ENCODE measurements at regions not wholly inside any gene's neighbourhood (a gene's known extent, or its start where the extent isn't known, plus 50 kb on each side); places are given as distances from the start of the nearest gene placed in this dataset.

- Histone ChIP-seq H3K27me3 (no peaks in the 10 kb centered on the region), H3K27ac (no peak overlapping the region), H3K36me3 (no peaks in the 10 kb centered on the region), H3K9me3 (no peaks in the 10 kb centered on the region), H3K4me3 (no peak overlapping the region), H3K4me1 (no peaks in the 10 kb centered on the region)
- WGBS, 2 donors: 95 to 96% methylated on average over 8 of the region's 8 CpGs
- no peak for TF ChIP-seq POLR2A (IDR thresholded peaks at IDR 0.05)
- no peak for TF ChIP-seq POLR2AphosphoS5 (IDR thresholded peaks at IDR 0.05)
- TF ChIP-seq EP300 (IDR thresholded peaks at IDR 0.05): no peak
- TF ChIP-seq, protein P1, sequence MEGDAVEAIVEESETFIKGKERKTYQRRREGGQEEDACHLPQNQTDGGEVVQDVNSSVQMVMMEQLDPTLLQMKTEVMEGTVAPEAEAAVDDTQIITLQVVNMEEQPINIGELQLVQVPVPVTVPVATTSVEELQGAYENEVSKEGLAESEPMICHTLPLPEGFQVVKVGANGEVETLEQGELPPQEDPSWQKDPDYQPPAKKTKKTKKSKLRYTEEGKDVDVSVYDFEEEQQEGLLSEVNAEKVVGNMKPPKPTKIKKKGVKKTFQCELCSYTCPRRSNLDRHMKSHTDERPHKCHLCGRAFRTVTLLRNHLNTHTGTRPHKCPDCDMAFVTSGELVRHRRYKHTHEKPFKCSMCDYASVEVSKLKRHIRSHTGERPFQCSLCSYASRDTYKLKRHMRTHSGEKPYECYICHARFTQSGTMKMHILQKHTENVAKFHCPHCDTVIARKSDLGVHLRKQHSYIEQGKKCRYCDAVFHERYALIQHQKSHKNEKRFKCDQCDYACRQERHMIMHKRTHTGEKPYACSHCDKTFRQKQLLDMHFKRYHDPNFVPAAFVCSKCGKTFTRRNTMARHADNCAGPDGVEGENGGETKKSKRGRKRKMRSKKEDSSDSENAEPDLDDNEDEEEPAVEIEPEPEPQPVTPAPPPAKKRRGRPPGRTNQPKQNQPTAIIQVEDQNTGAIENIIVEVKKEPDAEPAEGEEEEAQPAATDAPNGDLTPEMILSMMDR (IDR thresholded peaks at IDR 0.05): no peak
- intact Hi-C loops (cut with DNase I): no loop called here
- no peak for DNase-seq
Observed at GRCh38 chr5:96282020-96282419, 151.0 kb downstream of the PCSK1 start.

DNA sequence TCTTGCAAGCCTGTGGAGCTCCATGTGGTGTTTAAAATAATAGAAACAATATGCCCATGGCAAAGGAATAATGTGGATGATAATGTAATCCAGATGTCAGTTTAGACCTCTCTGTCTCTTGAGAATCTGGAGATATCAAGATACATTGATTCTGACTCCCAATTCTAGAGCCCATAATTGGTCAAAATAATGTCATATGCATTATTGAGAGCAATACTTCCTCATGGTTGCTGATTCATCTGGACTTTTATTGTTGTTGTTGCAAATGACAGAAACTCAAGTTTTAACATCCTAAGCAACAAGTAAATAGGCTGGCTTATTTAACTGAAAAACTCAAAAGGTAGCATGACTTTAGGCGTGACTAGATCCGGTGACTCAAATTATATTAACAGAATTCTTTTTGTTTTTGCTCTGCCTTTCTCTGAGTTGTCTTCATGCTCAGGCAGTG is 152.1 kb downstream of the PCSK1 start:
- TF ChIP-seq POLR2AphosphoS5 (IDR thresholded peaks at IDR 0.05) (no peak), EP300 (IDR thresholded peaks at IDR 0.05) (no peak), POLR2A (IDR thresholded peaks at IDR 0.05) (no peak)
- TF ChIP-seq, protein P1 (IDR thresholded peaks at IDR 0.05): no peak
- Histone ChIP-seq H3K27ac (no peak overlapping the region), H3K36me3 (no peaks in the 10 kb centered on the region), H3K27me3 (no peaks in the 10 kb centered on the region), H3K9me3 (no peaks in the 10 kb centered on the region), H3K4me1 (no peaks in the 10 kb centered on the region), H3K4me3 (no peak overlapping the region)
- no peak for DNase-seq
- WGBS, 2 donors: 74 to 95% methylated on average over 2 of the region's 2 CpGs
- intact Hi-C loops (cut with DNase I): no loop called here

DNA sequence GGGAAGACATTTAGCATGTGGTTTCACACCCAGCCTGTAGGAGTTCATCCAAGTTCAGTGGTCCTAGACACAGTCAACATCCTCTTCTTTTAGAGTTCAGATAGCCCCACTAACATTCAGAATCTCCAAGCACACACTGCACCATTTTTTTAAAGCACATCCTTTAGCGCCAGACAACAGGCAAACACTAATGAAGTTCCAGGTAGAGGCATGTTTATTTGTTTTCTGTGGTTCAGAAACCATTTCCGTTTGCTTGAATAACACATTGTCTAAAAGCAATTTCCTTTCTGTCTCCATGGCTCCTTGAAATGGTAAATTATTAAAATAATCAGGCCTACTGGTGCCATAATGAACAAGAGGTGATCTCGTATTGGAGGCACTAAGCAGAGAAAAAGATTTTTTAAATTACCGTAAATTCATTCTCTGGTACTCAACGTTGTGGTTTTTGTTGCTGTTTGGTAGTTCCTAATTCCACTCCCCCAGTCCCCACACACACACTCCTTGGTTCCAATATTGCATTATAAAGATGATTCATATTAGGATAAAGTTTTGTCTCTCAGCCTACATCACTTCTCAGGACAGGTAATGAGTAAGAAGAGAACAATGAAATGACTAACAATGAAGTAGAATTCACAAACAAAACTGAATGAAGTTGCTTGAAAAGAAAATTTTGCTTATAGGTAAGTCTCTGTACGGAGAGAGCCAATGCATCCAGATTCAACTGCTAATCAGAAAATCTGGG is 153.1 kb downstream of the PCSK1 start:
- TF ChIP-seq POLR2A (IDR thresholded peaks at IDR 0.05): no peak
- TF ChIP-seq, protein P1 (IDR thresholded peaks at IDR 0.05): no peak
- no peak for TF ChIP-seq POLR2AphosphoS5 (IDR thresholded peaks at IDR 0.05)
- TF ChIP-seq EP300 (IDR thresholded peaks at IDR 0.05): no peak
- no peak overlapping the region for H3K4me3 ChIP-seq
- H3K27ac ChIP-seq: no peak overlapping the region
- no peaks in the 10 kb centered on the region for H3K27me3 ChIP-seq
- WGBS, 2 donors: 83 to 87% methylated on average over 6 of the region's 6 CpGs
- intact Hi-C loops (cut with DNase I): no loop called here
- DNase-seq: no peak
- no peaks in the 10 kb centered on the region for H3K36me3 ChIP-seq
- H3K4me1 ChIP-seq: no peaks in the 10 kb centered on the region
- H3K9me3 ChIP-seq: no peaks in the 10 kb centered on the region

DNA sequence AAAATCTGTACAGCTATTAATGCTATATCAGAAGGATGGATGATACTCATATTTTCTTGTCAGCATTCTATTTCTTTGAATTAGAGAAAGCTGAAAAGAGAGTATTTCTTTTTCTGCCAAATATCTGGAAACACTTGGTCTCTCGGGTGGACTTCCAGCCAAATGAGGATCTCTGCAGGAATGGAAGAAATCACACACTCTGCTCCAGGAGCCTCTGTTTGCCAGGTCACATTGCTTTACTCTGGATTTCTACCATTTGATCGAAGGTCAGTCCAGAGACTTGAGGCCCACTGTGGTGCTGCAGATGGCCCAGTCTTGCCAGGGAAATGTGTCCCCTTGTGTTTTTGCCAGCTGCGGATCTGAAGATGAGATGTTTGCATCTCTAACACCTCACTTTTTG is 154.1 kb downstream of the PCSK1 start:
- no peaks in the 10 kb centered on the region for H3K4me1 ChIP-seq
- TF ChIP-seq EP300 (IDR thresholded peaks at IDR 0.05) (no peak), POLR2AphosphoS5 (IDR thresholded peaks at IDR 0.05) (no peak), POLR2A (IDR thresholded peaks at IDR 0.05) (no peak)
- TF ChIP-seq, protein P1 (IDR thresholded peaks at IDR 0.05): no peak
- intact Hi-C loops (cut with DNase I): no loop called here
- no peak for DNase-seq
- H3K9me3 ChIP-seq: no peaks in the 10 kb centered on the region
- H3K27ac ChIP-seq: no peak overlapping the region
- WGBS, 2 donors: 90 to 93% methylated on average over 3 of the region's 3 CpGs
- H3K4me3 ChIP-seq: no peak overlapping the region
- H3K27me3 ChIP-seq: no peaks in the 10 kb centered on the region
- no peaks in the 10 kb centered on the region for H3K36me3 ChIP-seq

GRCh38 chr5:96275051-96275450 is 158.0 kb downstream of the PCSK1 start:
- TF ChIP-seq EP300 (IDR thresholded peaks at IDR 0.05) (no peak), POLR2AphosphoS5 (IDR thresholded peaks at IDR 0.05) (no peak)
- TF ChIP-seq, protein P1 (IDR thresholded peaks at IDR 0.05): no peak
- intact Hi-C loops (cut with DNase I): no loop called here
- no peaks in the 10 kb centered on the region for H3K4me1 ChIP-seq
- no peaks in the 10 kb centered on the region for H3K27me3 ChIP-seq
- H3K27ac ChIP-seq: no peak overlapping the region
- H3K4me3 ChIP-seq: no peak overlapping the region
- 68 to 82% methylated on average over 3 of the region's 3 CpGs for WGBS, 2 donors
- H3K36me3 ChIP-seq: no peaks in the 10 kb centered on the region
- no peak for DNase-seq
- no peaks in the 10 kb centered on the region for H3K9me3 ChIP-seq

All from sigmoid colon (tissue), 6 donors.